Smooth muscle cell (in vitro differentiated cells): ENCODE measurements at regions not wholly inside any gene's neighbourhood (a gene's known extent, or its start where the extent isn't known, plus 50 kb on each side); places are given as distances from the start of the nearest gene placed in this dataset.
A peak's percentile ranks its signal among the peaks of the same experiment; 100 is the strongest.

ENCODE experiments used
- DNase-seq: peaks from one replicate; lab custom pipeline; 2025; ENCODE audit not compliant: unreplicated experiment; lab: John Stamatoyannopoulos, UW
- H2AFZ ChIP-seq: fragments of 200-600 bp; sonication (generic); 2 replicates; pipeline ENCODE4 v1.6.0; 2016; ENCODE audit warnings: antibody characterized with exemption, low read depth, mild to moderate bottlenecking
- H3F3A ChIP-seq: fragments of 200-600 bp; sonication (generic); 2 replicates; pipeline ENCODE4 v1.6.0; 2017; ENCODE audit warnings: antibody characterized with exemption, low read depth
- H3K27ac ChIP-seq: fragments of 200-600 bp; sonication (generic); 2 replicates; pipeline ENCODE4 v1.5.1; 2016; ENCODE audit warnings: low read depth, mild to moderate bottlenecking
- H3K27me3 ChIP-seq: fragments of 200-600 bp; sonication (generic); 2 replicates; pipeline ENCODE4 v1.6.1; 2016; ENCODE audit warnings: low read depth, mild to moderate bottlenecking
- H3K36me3 ChIP-seq: fragments of 200-600 bp; sonication (generic); 2 replicates; pipeline ENCODE4 v1.5.1; 2016; ENCODE audit warnings: low read depth
- H3K4me1 ChIP-seq: fragments of 200-600 bp; sonication (generic); 2 replicates; pipeline ENCODE4 v1.5.1; 2016; ENCODE audit warnings: low read depth
- H3K4me2 ChIP-seq: fragments of 200-600 bp; sonication (generic); 2 replicates; pipeline ENCODE4 v1.6.0; 2016; ENCODE audit warnings: mild to moderate bottlenecking
- H3K4me3 ChIP-seq: fragments of 200-600 bp; sonication (generic); 2 replicates; pipeline ENCODE4 v1.5.1; 2016; ENCODE audit warnings: mild to moderate bottlenecking
- H3K79me2 ChIP-seq: fragments of 200-600 bp; sonication (generic); 2 replicates; pipeline ENCODE4 v1.6.0; 2016; ENCODE audit warnings: low read depth, mild to moderate bottlenecking
- H3K9ac ChIP-seq: fragments of 200-600 bp; sonication (generic); 2 replicates; pipeline ENCODE4 v1.6.0; 2016; ENCODE audit warnings: low read depth
- H3K9me3 ChIP-seq: fragments of 200-600 bp; sonication (generic); replicated peaks from 2 replicates; pipeline ENCODE4 v1.5.1; 2016; ENCODE audit warnings: low read depth
- H4K20me1 ChIP-seq: fragments of 200-600 bp; sonication (generic); 2 replicates; pipeline ENCODE4 v1.6.0; 2016; ENCODE audit warnings: low read depth
- WGBS: methylation state at CpG from one replicate; pipeline ENCODE4 v1.1.7; 2016; ENCODE audit warnings: low lambda C conversion rate; 5-methylcytosine and 5-hydroxymethylcytosine counted together
- TF ChIP-seq, protein P1 (sequence below): fragments of 200-600 bp; sonication (generic); IDR thresholded peaks from 2 replicates; pipeline ENCODE4 v1.5.1; 2017; ENCODE audit warnings: borderline replicate concordance, mild to moderate bottlenecking, antibody characterized with exemption; ENCODE audit not compliant: insufficient read depth, poor library complexity, severe bottlenecking

DNA sequence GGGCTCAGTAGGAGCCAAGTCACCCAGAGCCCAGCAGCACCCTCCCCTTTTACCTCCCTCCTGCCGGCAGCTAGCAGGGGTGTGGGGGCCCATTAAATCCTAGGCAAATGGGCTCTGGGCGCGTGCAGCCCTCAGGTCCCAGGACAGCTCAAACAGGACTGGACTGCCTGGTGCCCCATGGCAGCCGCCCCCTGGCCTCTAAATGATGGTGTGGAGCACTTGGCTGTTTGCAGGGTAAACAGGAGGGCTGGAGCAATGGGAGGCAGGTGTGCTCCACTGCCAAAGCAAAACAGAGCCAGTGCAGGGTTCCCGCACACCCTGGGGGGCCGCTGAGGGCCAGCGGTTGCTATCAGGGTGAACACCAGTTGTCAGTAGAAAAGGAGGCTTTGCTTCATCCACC lies 55.9 kb upstream of the C5orf58 start:
- no peak overlapping the region for H3K9ac ChIP-seq
- H3K27me3 ChIP-seq, result no peaks in the 10 kb centered on the region
- no peaks in the 10 kb centered on the region for H4K20me1 ChIP-seq

DNA sequence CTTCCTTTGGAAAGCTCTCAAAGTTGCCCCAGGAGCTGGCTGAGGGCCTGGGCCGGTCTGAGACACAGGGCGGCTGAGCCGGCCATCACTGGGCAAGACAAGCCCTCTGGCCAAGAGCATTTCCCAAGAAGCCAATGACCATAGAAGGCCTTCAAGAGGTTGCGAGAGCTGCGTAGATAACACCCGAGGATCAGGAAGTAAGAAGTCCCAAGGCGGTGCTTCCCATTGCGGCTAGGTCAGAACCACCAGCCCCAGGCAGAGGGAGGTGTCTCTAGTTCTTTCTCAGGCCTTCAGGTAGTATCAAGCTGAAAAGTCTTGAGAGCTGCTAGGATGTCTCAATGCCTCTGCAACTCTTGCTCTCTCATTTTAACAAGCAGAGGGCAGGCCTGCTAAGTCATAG lies 54.0 kb upstream of the C5orf58 start:
- no peaks in the 10 kb centered on the region for H4K20me1 ChIP-seq
- H3F3A ChIP-seq, result no peaks in the 10 kb centered on the region
- H3K9me3 ChIP-seq, result no peaks in the 10 kb centered on the region
- no peaks in the 10 kb centered on the region for H3K36me3 ChIP-seq
- H3K27me3 ChIP-seq, result no peaks in the 10 kb centered on the region
- H3K27ac ChIP-seq, result no peak overlapping the region
- H3K4me1 ChIP-seq, result no peaks in the 10 kb centered on the region
- TF ChIP-seq, protein P1, sequence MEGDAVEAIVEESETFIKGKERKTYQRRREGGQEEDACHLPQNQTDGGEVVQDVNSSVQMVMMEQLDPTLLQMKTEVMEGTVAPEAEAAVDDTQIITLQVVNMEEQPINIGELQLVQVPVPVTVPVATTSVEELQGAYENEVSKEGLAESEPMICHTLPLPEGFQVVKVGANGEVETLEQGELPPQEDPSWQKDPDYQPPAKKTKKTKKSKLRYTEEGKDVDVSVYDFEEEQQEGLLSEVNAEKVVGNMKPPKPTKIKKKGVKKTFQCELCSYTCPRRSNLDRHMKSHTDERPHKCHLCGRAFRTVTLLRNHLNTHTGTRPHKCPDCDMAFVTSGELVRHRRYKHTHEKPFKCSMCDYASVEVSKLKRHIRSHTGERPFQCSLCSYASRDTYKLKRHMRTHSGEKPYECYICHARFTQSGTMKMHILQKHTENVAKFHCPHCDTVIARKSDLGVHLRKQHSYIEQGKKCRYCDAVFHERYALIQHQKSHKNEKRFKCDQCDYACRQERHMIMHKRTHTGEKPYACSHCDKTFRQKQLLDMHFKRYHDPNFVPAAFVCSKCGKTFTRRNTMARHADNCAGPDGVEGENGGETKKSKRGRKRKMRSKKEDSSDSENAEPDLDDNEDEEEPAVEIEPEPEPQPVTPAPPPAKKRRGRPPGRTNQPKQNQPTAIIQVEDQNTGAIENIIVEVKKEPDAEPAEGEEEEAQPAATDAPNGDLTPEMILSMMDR, result no peak
- H2AFZ ChIP-seq, result no peak overlapping the region
- H3K79me2 ChIP-seq, result no peaks in the 10 kb centered on the region
- H3K4me3 ChIP-seq, result no peak overlapping the region
- H3K4me2 ChIP-seq, result no peak overlapping the region
- no peak overlapping the region for H3K9ac ChIP-seq
- DNase-seq, result no peak
- 90% methylated on average over 8 of the region's 8 CpGs for WGBS

More for the DNA sequence above, 55.9 kb upstream of the C5orf58 start:
- DNase-seq, result no peak
- Histone ChIP-seq H3K9me3 (no peaks in the 10 kb centered on the region), H3K4me3 (no peak overlapping the region), H3K36me3 (no peaks in the 10 kb centered on the region), H2AFZ (no peak overlapping the region), H3K79me2 (no peaks in the 10 kb centered on the region), H3K4me1 (no peaks in the 10 kb centered on the region), H3K4me2 (no peak overlapping the region), H3K27ac (no peak overlapping the region), H3F3A (no peaks in the 10 kb centered on the region)
- TF ChIP-seq, protein P1, result no peak
- WGBS, result 85% methylated on average over 7 of the region's 7 CpGs

DNA sequence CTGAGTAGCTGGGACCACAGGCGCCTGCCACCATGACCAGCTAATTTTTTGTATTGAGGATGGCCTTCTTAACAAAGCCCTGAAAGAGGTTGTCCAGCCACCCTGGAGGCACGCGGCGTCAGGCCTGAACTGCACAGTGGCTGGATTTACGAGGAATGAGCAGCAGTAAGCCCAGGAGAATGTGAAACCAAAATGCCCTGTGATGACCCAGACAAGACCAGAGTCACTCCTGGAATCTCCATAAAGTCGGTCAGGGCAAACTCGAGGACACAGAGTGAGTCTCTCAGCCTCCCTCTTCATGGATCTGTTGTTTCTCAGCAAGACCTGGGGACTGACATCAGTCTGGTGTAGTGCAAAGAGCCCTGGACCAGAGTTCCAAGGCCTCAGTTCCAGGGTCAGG lies 53.2 kb upstream of the C5orf58 start:
- Histone ChIP-seq H3F3A (no peaks in the 10 kb centered on the region), H3K4me1 (no peaks in the 10 kb centered on the region), H3K27ac (no peak overlapping the region), H3K9ac (no peak overlapping the region), H3K79me2 (no peaks in the 10 kb centered on the region), H2AFZ (no peak overlapping the region), H3K9me3 (no peaks in the 10 kb centered on the region), H3K4me3 (no peak overlapping the region), H3K27me3 (no peaks in the 10 kb centered on the region), H4K20me1 (no peaks in the 10 kb centered on the region), H3K36me3 (no peaks in the 10 kb centered on the region), H3K4me2 (peak overlapping the region; percentile 34)
- no peak for DNase-seq
- 15% methylated on average over 7 of the region's 7 CpGs for whole genome bisulfite sequencing
- TF ChIP-seq, protein P1, result no peak

DNA sequence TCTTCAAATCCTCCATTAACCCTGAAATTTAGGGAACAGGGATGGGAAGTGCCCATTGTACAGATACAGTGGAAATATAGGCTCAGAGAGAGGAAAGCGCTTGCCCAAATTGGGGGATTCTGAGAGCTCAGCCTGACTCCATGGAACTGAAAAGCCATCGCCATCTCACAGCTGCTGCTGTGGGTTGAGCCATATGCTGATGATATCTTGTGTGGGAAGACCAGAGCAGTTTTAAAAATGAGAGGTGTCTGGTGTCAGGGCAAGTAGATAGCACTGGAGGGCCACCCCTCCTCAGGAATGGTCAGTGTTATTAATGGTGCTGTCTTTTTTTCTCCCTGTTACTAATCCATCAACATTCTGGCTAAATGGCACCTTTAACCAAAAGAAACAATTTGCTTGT lies 50.9 kb upstream of the C5orf58 start:
- DNase-seq, result no peak
- H3K9me3 ChIP-seq, result no peaks in the 10 kb centered on the region
- no peak overlapping the region for H3K4me3 ChIP-seq
- no peak overlapping the region for H3K9ac ChIP-seq
- H3F3A ChIP-seq, result no peaks in the 10 kb centered on the region
- no peaks in the 10 kb centered on the region for H3K79me2 ChIP-seq
- H4K20me1 ChIP-seq, result no peaks in the 10 kb centered on the region
- H2AFZ ChIP-seq, result no peak overlapping the region
- WGBS, result 66% methylated on average over 2 of the region's 2 CpGs
- H3K27me3 ChIP-seq, result no peaks in the 10 kb centered on the region
- no peaks in the 10 kb centered on the region for H3K36me3 ChIP-seq
- no peaks in the 10 kb centered on the region for H3K4me1 ChIP-seq
- no peak overlapping the region for H3K4me2 ChIP-seq
- no peak overlapping the region for H3K27ac ChIP-seq
- TF ChIP-seq, protein P1, result no peak
